Kidney (tissue), 13 donors: ENCODE measurements at regions not wholly inside any gene's neighbourhood (a gene's known extent, or its start where the extent isn't known, plus 50 kb on each side); places are given as distances from the start of the nearest gene placed in this dataset.
"Not testable (repeated sequence)": the region's sequence is repeated elsewhere in the genome, so short reads cannot be mapped to it uniquely, and the experiment has no call there.

Experiments used
- DNase-seq, 5 donors: peaks; one replicate each; pipeline ENCODE4 v3.0.0-alpha.2; 2013 to 2020
- FAIRE-seq: peaks from 2 replicates; lab custom pipeline; 2012; peaks lifted over from hg19 to GRCh38; lab: Jason Lieb, UNC
- H3K27ac ChIP-seq, 2 donors: one replicate each; pipeline ENCODE4 v1.7.0; 2013; ENCODE audit warnings: low read depth in 2 of 2, low read length in 2 of 2, inconsistent platforms in 1 of 2
- H3K27me3 ChIP-seq: one replicate; pipeline ENCODE4 v1.7.1; 2013; ENCODE audit warnings: low read length, inconsistent platforms; ENCODE audit not compliant: control insufficient read depth, insufficient read depth
- H3K36me3 ChIP-seq, 3 donors: one replicate each; pipeline versions ENCODE4 v1.7.0 to v1.7.1; 2013; ENCODE audit warnings: low read length in 3 of 3, control low read depth in 1 of 3, inconsistent platforms in 1 of 3; ENCODE audit not compliant: insufficient read depth in 3 of 3, control insufficient read depth in 2 of 3
- H3K4me1 ChIP-seq, 3 donors: one replicate each; pipeline versions ENCODE4 v1.7.0 to v1.7.1; 2013; ENCODE audit warnings: low read length in 3 of 3, inconsistent platforms in 1 of 3, low read depth in 1 of 3; ENCODE audit not compliant: control insufficient read depth in 2 of 3, insufficient read depth in 2 of 3
- H3K4me3 ChIP-seq, 3 donors: one replicate each; pipeline versions ENCODE4 v1.7.0 to v1.8.1; 2013; ENCODE audit warnings: low read length in 3 of 3, control low read depth in 1 of 3, inconsistent platforms in 1 of 3
- H3K9ac ChIP-seq, 3 donors: one replicate each; pipeline versions ENCODE4 v1.7.0 to v1.7.1; 2013; ENCODE audit warnings: low read length in 3 of 3, control low read depth in 1 of 3, inconsistent platforms in 1 of 3
- H3K9me3 ChIP-seq, 3 donors: one replicate each; pipeline versions ENCODE4 v1.7.0 to v1.7.1; 2013; ENCODE audit warnings: low read length in 3 of 3, control low read depth in 1 of 3, inconsistent platforms in 1 of 3; ENCODE audit not compliant: control insufficient read depth in 2 of 3, insufficient read depth in 1 of 3
- CTCF ChIP-seq: IDR thresholded peaks from 3 replicates; pipeline ENCODE4 v1.5.1; 2012; ENCODE audit warnings: mild to moderate bottlenecking, moderate library complexity, borderline replicate concordance; ENCODE audit not compliant: insufficient read depth; ENCODE audit errors: extremely low read depth
- intact Hi-C: fragments of 100-400 bp; cut with DNase I; formaldehyde crosslinking; loops from one replicate; pipeline ENCODE4 v1.11.1; 2022
- donor health status: control.
- donor health status: control.
- donor health status: control.
- donor health status: control.
- donor health status: control.
- donor health status: DM: yes; HTN: yes; CAD: no.
- donor health status: Normal renal cell carcinoma (clear cell type).

- Histone ChIP-seq H3K9ac (no peak overlapping the region), H3K36me3 (no peaks in the 10 kb centered on the region), H3K9me3 (peaks cover 0 to 5% (median 0%) of the 10 kb centered on the region in 3 donors), H3K27ac (no peak overlapping the region), H3K27me3 (no peaks in the 10 kb centered on the region), H3K4me1 (no peaks in the 10 kb centered on the region), H3K4me3 (no peak overlapping the region)
- DNase-seq (no peak), FAIRE-seq (no peak)
- intact Hi-C loops = no loop called here
- no peak for TF ChIP-seq CTCF
These were observed 477.5 kb upstream of the CCDC196 start for GRCh38 chr14:66008631-66009030.

DNA sequence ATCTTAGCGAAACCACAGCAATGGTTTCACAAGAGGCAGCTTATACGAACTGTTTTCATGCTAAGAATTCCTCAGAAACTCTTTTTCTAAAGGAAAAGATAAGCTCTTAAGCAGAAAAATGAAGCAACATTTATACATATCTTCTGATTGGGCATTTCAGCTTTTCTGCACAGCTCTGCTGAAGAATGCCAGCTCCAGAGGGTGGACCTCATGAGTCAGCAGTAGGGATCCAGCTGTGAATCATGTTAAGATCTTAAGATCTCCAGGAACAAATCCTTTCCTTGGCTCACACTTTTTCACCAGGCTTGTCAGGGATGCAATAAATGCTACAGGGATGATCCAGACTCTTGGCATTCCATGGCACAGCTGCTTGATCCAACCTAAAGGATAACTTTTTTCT is 477.1 kb upstream of the CCDC196 start:
- Histone ChIP-seq H3K36me3 (no peaks in the 10 kb centered on the region), H3K9me3 (peaks cover 0 to 5% (median 0%) of the 10 kb centered on the region in 3 donors), H3K4me1 (no peaks in the 10 kb centered on the region), H3K27ac (no peak overlapping the region), H3K27me3 (no peaks in the 10 kb centered on the region), H3K9ac (no peak overlapping the region), H3K4me3 (no peak overlapping the region)
- no peak for TF ChIP-seq CTCF
- intact Hi-C loops = no loop called here
- DNase-seq (no peak), FAIRE-seq (no peak)

DNA sequence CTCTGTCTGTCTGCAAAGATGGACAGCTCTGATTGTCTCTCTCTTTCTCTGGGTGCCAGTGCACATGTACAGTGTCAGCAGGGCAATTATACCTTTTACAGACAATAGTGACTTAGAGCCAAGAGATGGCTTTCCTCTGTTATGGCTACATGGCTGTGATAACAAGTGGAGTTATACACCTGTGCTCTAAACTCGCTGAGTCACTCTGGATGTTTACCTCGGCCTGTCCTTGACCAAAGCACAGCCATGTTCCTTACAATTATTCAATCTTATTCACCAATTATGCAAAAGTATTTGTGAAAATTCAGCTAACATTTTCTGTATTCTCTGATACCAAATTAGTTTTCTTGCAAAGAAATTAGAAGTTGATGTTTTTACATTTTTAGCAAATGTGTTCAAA is 475.5 kb upstream of the CCDC196 start:
- TF ChIP-seq CTCF = no peak
- no peak for FAIRE-seq
- H3K27me3 ChIP-seq = no peaks in the 10 kb centered on the region
- DNase-seq = no peak
- H3K4me1 ChIP-seq = no peaks in the 10 kb centered on the region
- no peak overlapping the region for H3K4me3 ChIP-seq
- H3K9me3 ChIP-seq = no peaks in the 10 kb centered on the region
- intact Hi-C loops = no loop called here
- no peak overlapping the region for H3K9ac ChIP-seq
- no peaks in the 10 kb centered on the region for H3K36me3 ChIP-seq
- no peak overlapping the region for H3K27ac ChIP-seq

GRCh38 chr14:66011855-66012254 is 474.3 kb upstream of the CCDC196 start:
- DNase-seq = no peak
- TF ChIP-seq CTCF = no peak
- Histone ChIP-seq H3K27me3 (peaks cover 2% of the 10 kb centered on the region), H3K36me3 (no peaks in the 10 kb centered on the region), H3K4me1 (no peaks in the 10 kb centered on the region), H3K27ac (no peak overlapping the region), H3K4me3 (no peak overlapping the region), H3K9me3 (no peaks in the 10 kb centered on the region), H3K9ac (no peak overlapping the region)
- FAIRE-seq = no peak
- intact Hi-C loops = no loop called here

DNA sequence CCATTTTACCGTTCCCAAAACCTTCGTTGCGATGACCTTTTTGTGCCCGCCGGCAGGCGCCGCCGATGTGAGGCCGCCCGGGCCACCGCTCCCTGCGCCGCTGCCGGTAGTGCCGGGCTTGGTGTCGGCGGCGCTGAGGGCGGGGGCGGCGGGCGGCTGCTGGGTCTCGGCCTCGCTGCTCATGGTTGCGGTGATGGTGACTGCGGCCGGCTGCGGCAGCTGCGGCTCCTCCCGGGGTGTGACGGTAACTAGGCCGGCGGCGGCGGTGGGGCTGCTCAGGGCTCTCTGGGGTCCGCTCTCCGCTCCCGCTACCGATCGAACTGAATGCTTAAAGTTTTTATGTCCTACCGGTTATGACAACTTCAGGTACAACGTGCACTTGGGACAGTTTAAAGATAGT is 472.6 kb upstream of the CCDC196 start:
- FAIRE-seq, DNase-seq, H3K36me3 ChIP-seq, H3K4me1 ChIP-seq, H3K9me3 ChIP-seq, H3K9ac ChIP-seq, intact Hi-C loops, H3K4me3 ChIP-seq, H3K27ac ChIP-seq, H3K27me3 ChIP-seq: not testable (repeated sequence)
